ENCODE measurements at regions not wholly inside any gene's neighbourhood (a gene's known extent, or its start where the extent isn't known, plus 50 kb on each side); places are given as distances from the start of the nearest gene placed in this dataset.

DNA sequence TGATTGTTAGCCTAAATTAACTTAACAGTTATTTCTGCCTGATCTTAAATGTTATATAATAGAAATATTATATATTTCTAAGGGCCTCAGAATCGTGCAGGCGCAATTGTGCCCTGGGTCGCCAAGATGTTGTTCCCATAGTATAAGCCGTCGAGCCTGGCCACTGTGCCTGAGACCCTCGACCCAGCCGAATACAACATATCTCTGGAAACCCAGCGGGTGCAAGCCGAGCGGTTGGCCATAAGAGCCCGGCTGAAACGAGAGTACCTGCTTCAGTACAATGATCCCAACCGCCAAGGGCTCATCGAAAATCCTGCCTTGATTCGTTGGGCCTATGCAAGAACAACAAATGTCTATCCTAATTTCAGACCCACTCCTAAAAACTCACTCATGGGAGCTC is 549.8 kb downstream of the KCTD8 start:
- ChIA-PET POLR2A (no interaction called here), CTCF (no interaction called here)
- TF ChIP-seq SP1 (IDR thresholded peaks at IDR 0.05), result no peak
- DNase-seq (ENCODE audit: extremely low spot score), result no peak

DNA sequence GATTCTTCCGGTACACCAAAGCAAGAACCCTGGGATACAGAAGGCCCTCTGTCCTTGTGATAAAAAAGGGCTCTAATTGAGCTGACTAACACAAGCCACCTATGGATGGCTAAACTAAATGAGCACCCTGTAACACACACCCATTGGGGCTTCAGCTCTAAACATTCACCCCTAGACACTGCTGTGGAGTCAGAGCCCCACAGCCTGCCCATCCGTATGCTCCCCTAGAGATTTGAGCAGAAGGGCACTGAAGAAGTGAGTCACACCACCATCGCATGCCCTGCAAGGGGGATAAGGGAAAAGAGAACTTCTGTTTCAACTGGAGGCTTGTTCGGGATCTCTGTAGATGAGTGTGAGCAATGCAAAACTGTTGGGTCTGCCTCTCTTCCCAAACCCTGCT is 545.2 kb downstream of the KCTD8 start:
- ChIA-PET CTCF (no interaction called here), POLR2A (no interaction called here)
- DNase-seq (ENCODE audit: extremely low spot score), result no peak
- TF ChIP-seq ARNT (IDR thresholded peaks at IDR 0.05), result no peak
- TF ChIP-seq NFRKB (IDR thresholded peaks at IDR 0.05), result no peak
- no peak for TF ChIP-seq PKNOX1 (IDR thresholded peaks at IDR 0.05)
- TF ChIP-seq ELF4 (IDR thresholded peaks at IDR 0.05), result no peak
- TF ChIP-seq FOXA1 (IDR thresholded peaks at IDR 0.05), result no peak
- no peak for TF ChIP-seq SUZ12 (IDR thresholded peaks at IDR 0.05)
- TF ChIP-seq FOXM1 (IDR thresholded peaks at IDR 0.05; ENCODE audit: borderline replicate concordance), result no peak
- TF ChIP-seq HDGF (IDR thresholded peaks at IDR 0.05; ENCODE audit: borderline replicate concordance), result no peak
- TF ChIP-seq TARDBP (IDR thresholded peaks at IDR 0.05), result no peak

DNA sequence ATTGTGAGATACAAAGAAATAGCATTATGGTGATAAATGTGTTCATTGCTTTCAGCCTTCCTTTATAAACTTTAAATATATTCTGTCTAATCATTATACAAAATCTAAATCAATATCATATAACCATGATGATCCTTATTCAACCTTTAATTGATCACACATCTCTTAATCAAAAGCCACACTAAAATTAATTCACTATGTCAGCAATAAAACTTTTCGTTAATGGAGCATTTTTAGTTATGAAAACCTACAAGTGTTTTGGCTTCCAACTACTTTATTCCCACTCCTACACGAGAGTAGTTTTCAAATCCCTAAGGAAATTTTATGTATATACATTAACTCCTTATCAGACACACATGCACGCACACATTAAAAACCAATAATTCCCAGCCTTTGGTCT is 530.2 kb downstream of the KCTD8 start:
- ChIA-PET POLR2A (no interaction called here), CTCF (no interaction called here)
- no peak for DNase-seq (ENCODE audit: extremely low spot score)
- no peak for TF ChIP-seq FOXM1 (IDR thresholded peaks at IDR 0.05; ENCODE audit: borderline replicate concordance)
- no peak for TF ChIP-seq CTBP1 (IDR thresholded peaks at IDR 0.05; ENCODE audit: borderline replicate concordance)
- TF ChIP-seq SP1 (IDR thresholded peaks at IDR 0.05), result no peak
- TF ChIP-seq PKNOX1 (IDR thresholded peaks at IDR 0.05), result no peak
- TF ChIP-seq TARDBP (IDR thresholded peaks at IDR 0.05), result no peak
- TF ChIP-seq BHLHE40 (IDR thresholded peaks at IDR 0.05; ENCODE audit: borderline replicate concordance), result no peak
- no peak for TF ChIP-seq FOXA1 (IDR thresholded peaks at IDR 0.05)

- TF ChIP-seq ARNT (IDR thresholded peaks at IDR 0.05) (no peak), L3MBTL2 (conservative IDR thresholded peaks at IDR 0.05) (no peak), SUZ12 (IDR thresholded peaks at IDR 0.05) (no peak), HDGF (IDR thresholded peaks at IDR 0.05; ENCODE audit: borderline replicate concordance) (no peak), BHLHE40 (IDR thresholded peaks at IDR 0.05; ENCODE audit: borderline replicate concordance) (no peak), TARDBP (IDR thresholded peaks at IDR 0.05) (no peak), ELF4 (IDR thresholded peaks at IDR 0.05) (no peak), FOXK2 (IDR thresholded peaks at IDR 0.05) (no peak), PKNOX1 (IDR thresholded peaks at IDR 0.05) (no peak), CTBP1 (IDR thresholded peaks at IDR 0.05; ENCODE audit: borderline replicate concordance) (no peak), FOXA1 (IDR thresholded peaks at IDR 0.05) (no peak), NFRKB (IDR thresholded peaks at IDR 0.05) (no peak), SP1 (IDR thresholded peaks at IDR 0.05) (no peak), LEF1 (IDR thresholded peaks at IDR 0.05; ENCODE audit: borderline replicate concordance) (no peak), ZNF384 (IDR thresholded peaks at IDR 0.05) (no peak), FOXM1 (IDR thresholded peaks at IDR 0.05; ENCODE audit: borderline replicate concordance) (no peak)
- POLR2A ChIA-PET, result no interaction called here
- no peak for DNase-seq (ENCODE audit: extremely low spot score)
- CTCF ChIA-PET, result no interaction called here
Measured at GRCh38 chr4:43932448-43932847, 516.2 kb downstream of the KCTD8 start.

DNA sequence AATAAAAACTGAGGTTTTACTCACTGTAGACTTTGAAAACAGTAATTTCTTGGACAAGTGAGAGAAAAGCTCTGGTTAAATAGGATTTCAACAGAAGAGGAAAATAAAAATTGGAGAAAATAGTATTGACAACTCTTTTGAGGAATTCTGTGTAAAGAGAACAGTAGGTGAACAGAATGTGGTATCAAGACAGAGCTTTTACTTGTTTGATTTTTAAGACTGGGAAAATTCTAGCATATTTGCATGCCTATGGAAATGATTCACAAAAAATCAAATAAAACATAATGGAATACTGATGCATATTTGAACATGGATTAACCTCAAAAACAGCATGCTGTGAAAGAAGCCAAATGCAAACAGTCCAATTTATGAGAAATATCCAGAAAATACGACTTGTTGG is 504.6 kb downstream of the KCTD8 start:
- no peak for TF ChIP-seq TARDBP (IDR thresholded peaks at IDR 0.05)
- TF ChIP-seq SUZ12 (IDR thresholded peaks at IDR 0.05), result no peak
- TF ChIP-seq SP1 (IDR thresholded peaks at IDR 0.05), result no peak
- TF ChIP-seq PKNOX1 (IDR thresholded peaks at IDR 0.05), result no peak
- TF ChIP-seq ELF4 (IDR thresholded peaks at IDR 0.05), result no peak
- no peak for TF ChIP-seq FOXM1 (IDR thresholded peaks at IDR 0.05; ENCODE audit: borderline replicate concordance)
- TF ChIP-seq NFRKB (IDR thresholded peaks at IDR 0.05), result no peak
- no peak for TF ChIP-seq HDGF (IDR thresholded peaks at IDR 0.05; ENCODE audit: borderline replicate concordance)
- no peak for TF ChIP-seq CTBP1 (IDR thresholded peaks at IDR 0.05; ENCODE audit: borderline replicate concordance)
- TF ChIP-seq ZNF384 (IDR thresholded peaks at IDR 0.05), result no peak
- TF ChIP-seq FOXK2 (IDR thresholded peaks at IDR 0.05), result no peak
- no peak for TF ChIP-seq BHLHE40 (IDR thresholded peaks at IDR 0.05; ENCODE audit: borderline replicate concordance)
- no peak for TF ChIP-seq LEF1 (IDR thresholded peaks at IDR 0.05; ENCODE audit: borderline replicate concordance)
- TF ChIP-seq L3MBTL2 (conservative IDR thresholded peaks at IDR 0.05), result no peak
- TF ChIP-seq FOXA1 (IDR thresholded peaks at IDR 0.05), result no peak
- no peak for TF ChIP-seq ARNT (IDR thresholded peaks at IDR 0.05)
- POLR2A ChIA-PET, result no interaction called here
- DNase-seq (ENCODE audit: extremely low spot score), result no peak
- CTCF ChIA-PET, result no interaction called here

DNA sequence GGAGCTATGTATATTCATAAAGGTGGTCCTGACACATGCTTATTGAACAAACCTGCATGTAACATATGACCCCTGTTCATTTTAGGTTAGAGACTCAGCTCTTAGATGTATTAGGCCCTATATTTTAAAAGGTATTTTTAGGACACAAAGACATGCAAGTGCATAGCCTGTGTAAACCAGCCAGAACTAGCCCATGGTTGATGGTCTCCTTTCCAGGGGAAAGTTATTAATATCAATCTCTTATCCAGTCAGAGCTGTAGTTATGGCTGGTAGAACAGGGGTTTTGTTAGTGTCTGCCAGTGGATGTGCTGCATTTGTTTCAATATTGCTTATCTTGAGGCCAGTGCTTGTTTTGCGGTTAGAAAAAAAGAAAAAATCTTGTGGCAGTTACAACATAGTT is 488.6 kb downstream of the KCTD8 start:
- TF ChIP-seq CTBP1 (IDR thresholded peaks at IDR 0.05; ENCODE audit: borderline replicate concordance) (no peak), LEF1 (IDR thresholded peaks at IDR 0.05; ENCODE audit: borderline replicate concordance) (no peak), L3MBTL2 (conservative IDR thresholded peaks at IDR 0.05) (no peak), FOXA1 (IDR thresholded peaks at IDR 0.05) (no peak), FOXM1 (IDR thresholded peaks at IDR 0.05; ENCODE audit: borderline replicate concordance) (no peak), SUZ12 (IDR thresholded peaks at IDR 0.05) (no peak), SP1 (IDR thresholded peaks at IDR 0.05) (no peak), NFRKB (IDR thresholded peaks at IDR 0.05) (no peak), HDGF (IDR thresholded peaks at IDR 0.05; ENCODE audit: borderline replicate concordance) (no peak)
- no peak for DNase-seq (ENCODE audit: extremely low spot score)
- POLR2A ChIA-PET, result no interaction called here
- CTCF ChIA-PET, result no interaction called here

Data from HEK293T (cell line).